GM23248 (cell line): ENCODE measurements at regions not wholly inside any gene's neighbourhood (a gene's known extent, or its start where the extent isn't known, plus 50 kb on each side); places are given as distances from the start of the nearest gene placed in this dataset.

Experiments used
- DNase-seq: peaks from one replicate; pipeline ENCODE4 v3.0.0-alpha.2; 2015
- H2AFZ ChIP-seq: fragments of 200-600 bp; sonication (generic); 2 replicates; pipeline ENCODE4 v1.6.1; 2016; ENCODE audit warnings: antibody characterized with exemption
- H3F3A ChIP-seq: fragments of 200-600 bp; sonication (generic); 2 replicates; pipeline ENCODE4 v1.6.1; 2016; ENCODE audit warnings: mild to moderate bottlenecking, antibody characterized with exemption, mixed run types; ENCODE audit not compliant: insufficient read depth
- H3K27ac ChIP-seq: fragments of 200-600 bp; sonication (generic); 2 replicates; pipeline ENCODE4 v1.5.1; 2016; ENCODE audit warnings: mild to moderate bottlenecking
- H3K27me3 ChIP-seq: fragments of 200-600 bp; sonication (generic); replicated peaks from 2 replicates; pipeline ENCODE4 v1.6.1; 2016; ENCODE audit warnings: mild to moderate bottlenecking; ENCODE audit not compliant: insufficient read depth
- H3K36me3 ChIP-seq: fragments of 200-600 bp; sonication (generic); 2 replicates; pipeline ENCODE4 v1.6.1; 2016; ENCODE audit warnings: low read depth, mild to moderate bottlenecking
- H3K4me1 ChIP-seq: fragments of 200-600 bp; sonication (generic); 2 replicates; pipeline ENCODE4 v1.6.1; 2016; ENCODE audit warnings: mild to moderate bottlenecking; ENCODE audit not compliant: insufficient read depth
- H3K4me2 ChIP-seq: fragments of 200-600 bp; sonication (generic); one replicate; pipeline ENCODE4 v1.6.1; 2016; ENCODE audit warnings: mild to moderate bottlenecking; ENCODE audit not compliant: unreplicated experiment
- H3K4me3 ChIP-seq: fragments of 200-600 bp; sonication (generic); 2 replicates; pipeline ENCODE4 v1.5.1; 2016; ENCODE audit warnings: mild to moderate bottlenecking
- H3K79me2 ChIP-seq: fragments of 200-600 bp; sonication (generic); 2 replicates; pipeline ENCODE4 v1.6.1; 2016; ENCODE audit warnings: mild to moderate bottlenecking; ENCODE audit not compliant: insufficient read depth
- H3K9ac ChIP-seq: fragments of 200-600 bp; sonication (generic); 2 replicates; pipeline ENCODE4 v1.6.1; 2016; ENCODE audit warnings: mild to moderate bottlenecking
- H3K9me2 ChIP-seq: fragments of 200-600 bp; sonication (generic); 2 replicates; pipeline ENCODE4 v1.6.1; 2016; ENCODE audit warnings: mixed run types, mild to moderate bottlenecking, moderate library complexity; ENCODE audit not compliant: insufficient read depth
- H3K9me3 ChIP-seq: fragments of 200-600 bp; sonication (generic); one replicate; pipeline ENCODE4 v1.6.1; 2017; ENCODE audit warnings: low read depth
- H4K20me1 ChIP-seq: fragments of 200-600 bp; sonication (generic); 2 replicates; pipeline ENCODE4 v1.6.0; 2016; ENCODE audit not compliant: insufficient read depth
- EZH2 ChIP-seq: fragments of 200-600 bp; sonication (generic); IDR thresholded peaks from 2 replicates; pipeline ENCODE4 v1.6.1; 2018; ENCODE audit warnings: antibody characterized with exemption, mild to moderate bottlenecking; ENCODE audit not compliant: insufficient read depth, poor library complexity, severe bottlenecking
- EZH2phosphoT487 ChIP-seq: fragments of 200-600 bp; sonication (generic); IDR thresholded peaks from 2 replicates; pipeline ENCODE4 v1.6.1; 2018; ENCODE audit warnings: antibody characterized with exemption, moderate library complexity, mild to moderate bottlenecking, low read depth; ENCODE audit not compliant: insufficient read depth
- WGBS, 2 experiments: methylation state at CpG; one replicate each; pipeline ENCODE4 v1.1.6; 2015 to 2017; ENCODE audit warnings: low lambda C conversion rate in 2 of 2, low coverage in 1 of 2; ENCODE audit errors: missing lambda C conversion rate in 2 of 2; 5-methylcytosine and 5-hydroxymethylcytosine counted together
- in situ Hi-C: fragments of 300-500 bp; cut with MboI; formaldehyde crosslinking; loops from 2 replicates; pipeline ENCODE4 v1.15.0; 2020

DNA sequence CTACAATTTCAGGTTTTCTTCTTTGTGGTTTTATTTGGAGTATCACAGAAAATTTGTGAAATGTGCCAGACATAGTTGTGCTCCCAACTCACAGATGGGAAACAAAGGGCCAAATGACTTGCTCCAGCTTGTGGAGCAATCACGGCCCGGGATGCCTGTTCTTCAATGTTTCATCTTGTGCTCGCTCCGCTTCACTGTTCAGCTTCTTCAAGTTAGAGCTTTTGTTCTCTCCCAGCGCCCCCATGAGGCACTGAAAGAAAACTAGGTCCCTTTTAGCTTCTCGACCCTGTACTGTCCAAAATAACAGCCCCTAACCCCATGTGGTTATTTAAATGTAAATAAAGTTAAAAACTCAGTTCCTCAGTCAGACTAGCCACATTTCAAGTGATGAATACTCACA lies 187.9 kb upstream of the STXBP6 start:
- 0 out of 2 replicates have a peak, but pooled peaks cover 4% of the 10 kb centered on the region for H3K27me3 ChIP-seq
- 6% methylated on average over 6 of the region's 6 CpGs for WGBS, 2 experiments
- no peak overlapping the region for H3K27ac ChIP-seq
- no peaks in the 10 kb centered on the region for H3K4me1 ChIP-seq
- no peaks in the 10 kb centered on the region for H3K9me3 ChIP-seq
- no peak overlapping the region for H3K4me2 ChIP-seq
- DNase-seq: peak; percentile 51
- no peaks in the 10 kb centered on the region for H3F3A ChIP-seq
- no peaks in the 10 kb centered on the region for H3K9me2 ChIP-seq
- H3K36me3 ChIP-seq: no peaks in the 10 kb centered on the region
- H4K20me1 ChIP-seq: no peaks in the 10 kb centered on the region
- no peak overlapping the region for H2AFZ ChIP-seq
- TF ChIP-seq EZH2: no peak
- H3K4me3 ChIP-seq: no peak overlapping the region
- H3K9ac ChIP-seq: no peak overlapping the region
- in situ Hi-C loops: no loop called here
- H3K79me2 ChIP-seq: no peaks in the 10 kb centered on the region

DNA sequence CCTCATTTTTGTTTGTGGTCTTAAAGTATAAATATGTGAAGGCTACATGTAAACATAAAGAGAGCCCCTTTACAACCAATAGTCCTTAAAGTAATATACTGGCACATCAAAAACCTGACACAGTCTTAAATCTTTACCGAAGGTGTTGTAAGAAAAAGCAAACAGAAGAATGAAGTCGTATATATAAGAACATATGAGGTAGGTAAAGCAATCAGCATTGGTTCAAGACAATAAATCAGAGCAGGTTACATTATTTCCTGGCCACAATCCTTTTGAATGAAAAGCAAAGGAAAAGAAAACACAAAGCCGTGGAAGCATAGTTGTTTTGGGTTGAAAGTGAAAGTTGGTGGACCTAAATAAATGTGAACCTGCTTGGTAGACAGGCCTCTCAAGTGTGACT lies 183.7 kb upstream of the STXBP6 start:
- no peaks in the 10 kb centered on the region for H4K20me1 ChIP-seq
- no peak overlapping the region for H3K9ac ChIP-seq
- peaks cover 10% of the 10 kb centered on the region; the same call in 1 of the 2 replicates for H3K27me3 ChIP-seq
- WGBS, 2 experiments: 10 to 11% methylated on average over 3 of the region's 3 CpGs
- H2AFZ ChIP-seq: no peak overlapping the region
- TF ChIP-seq EZH2phosphoT487 (no peak), EZH2 (no peak)
- no peak overlapping the region for H3K4me2 ChIP-seq
- no peaks in the 10 kb centered on the region for H3K79me2 ChIP-seq
- no peaks in the 10 kb centered on the region for H3K9me3 ChIP-seq
- in situ Hi-C loops: no loop called here
- DNase-seq: peak; percentile 1
- H3K4me1 ChIP-seq: no peaks in the 10 kb centered on the region
- H3F3A ChIP-seq: no peaks in the 10 kb centered on the region
- peak overlapping the region; percentile 30; the same call in 1 of the 2 replicates for H3K4me3 ChIP-seq
- H3K27ac ChIP-seq: no peak overlapping the region
- H3K36me3 ChIP-seq: no peaks in the 10 kb centered on the region
- no peaks in the 10 kb centered on the region for H3K9me2 ChIP-seq

GRCh38 chr14:25231004-25231403 lies 181.1 kb upstream of the STXBP6 start:
- H3K9ac ChIP-seq: no peak overlapping the region
- no peaks in the 10 kb centered on the region for H3K79me2 ChIP-seq
- no peaks in the 10 kb centered on the region for H3K9me3 ChIP-seq
- no peaks in the 10 kb centered on the region for H3K4me1 ChIP-seq
- H2AFZ ChIP-seq: no peak overlapping the region
- H3K36me3 ChIP-seq: no peaks in the 10 kb centered on the region
- DNase-seq: no peak
- no peak overlapping the region for H3K4me3 ChIP-seq
- no peaks in the 10 kb centered on the region for H3K9me2 ChIP-seq
- TF ChIP-seq EZH2 (no peak), EZH2phosphoT487 (no peak)
- H3K27ac ChIP-seq: no peak overlapping the region
- no peaks in the 10 kb centered on the region for H4K20me1 ChIP-seq
- no peak overlapping the region for H3K4me2 ChIP-seq
- H3F3A ChIP-seq: no peaks in the 10 kb centered on the region
- peaks cover 7% of the 10 kb centered on the region; the same call in 1 of the 2 replicates for H3K27me3 ChIP-seq
- in situ Hi-C loops: no loop called here
- 29 to 33% methylated on average over 4 of the region's 4 CpGs for WGBS, 2 experiments

GRCh38 chr14:25226214-25226613 lies 176.3 kb upstream of the STXBP6 start:
- Histone ChIP-seq H3K27me3 (peaks cover 14% of the 10 kb centered on the region; the same call in 1 of the 2 replicates), H3K9me3 (no peaks in the 10 kb centered on the region), H3K4me2 (no peak overlapping the region), H3K79me2 (no peaks in the 10 kb centered on the region), H3K4me1 (no peaks in the 10 kb centered on the region), H3K27ac (no peak overlapping the region), H3K9me2 (no peaks in the 10 kb centered on the region), H3K9ac (no peak overlapping the region), H2AFZ (no peak overlapping the region), H3K4me3 (no peak overlapping the region), H3F3A (no peaks in the 10 kb centered on the region), H3K36me3 (no peaks in the 10 kb centered on the region), H4K20me1 (no peaks in the 10 kb centered on the region)
- no peak for DNase-seq
- WGBS, 2 experiments: 2% methylated on average over 3 of the region's 3 CpGs
- TF ChIP-seq EZH2phosphoT487 (no peak), EZH2 (no peak)
- in situ Hi-C loops: no loop called here

DNA sequence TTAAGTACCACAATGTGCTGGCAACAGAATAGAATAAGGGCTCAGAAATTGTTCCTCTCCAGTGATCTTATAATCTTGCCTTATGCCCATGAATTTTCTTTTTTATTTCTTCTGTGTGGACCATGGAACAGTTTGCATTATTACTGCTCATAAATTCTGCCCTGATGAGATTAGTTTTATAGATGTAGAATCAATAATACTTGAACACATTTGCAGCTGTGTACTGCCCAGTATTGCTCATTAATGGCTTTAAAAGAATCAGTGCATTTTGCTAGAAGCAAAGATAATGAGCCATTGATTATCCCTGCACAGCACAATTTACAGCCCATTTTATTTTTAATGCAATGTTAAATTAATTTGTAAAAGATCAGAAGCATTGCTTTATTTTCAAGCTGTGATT lies 172.3 kb upstream of the STXBP6 start:
- H3K4me3 ChIP-seq: no peak overlapping the region
- no peaks in the 10 kb centered on the region for H3K4me1 ChIP-seq
- no peak overlapping the region for H3K27ac ChIP-seq
- no peaks in the 10 kb centered on the region for H3F3A ChIP-seq
- H3K36me3 ChIP-seq: no peaks in the 10 kb centered on the region
- DNase-seq: no peak
- H3K9ac ChIP-seq: no peak overlapping the region
- no peaks in the 10 kb centered on the region for H3K9me3 ChIP-seq
- no peak for TF ChIP-seq EZH2
- no peak for TF ChIP-seq EZH2phosphoT487
- in situ Hi-C loops: no loop called here
- 0 out of 2 replicates have a peak, but pooled peaks cover 9% of the 10 kb centered on the region for H3K27me3 ChIP-seq
- no peak overlapping the region for H2AFZ ChIP-seq
- H4K20me1 ChIP-seq: no peaks in the 10 kb centered on the region
- H3K79me2 ChIP-seq: no peaks in the 10 kb centered on the region
- no peaks in the 10 kb centered on the region for H3K9me2 ChIP-seq
- no peak overlapping the region for H3K4me2 ChIP-seq
